ENCODE measurements at regions not wholly inside any gene's neighbourhood (a gene's known extent, or its start where the extent isn't known, plus 50 kb on each side); places are given as distances from the start of the nearest gene placed in this dataset.

- no peak for DNase-seq
These were observed 79.3 kb downstream of the PCTP start for GRCh38 chr17:55829995-55830612.

GRCh38 chr17:55830699-55831471 lies 80.0 kb downstream of the PCTP start:
- DNase-seq = no peak

GRCh38 chr17:55833306-55833705 lies 82.5 kb downstream of the PCTP start:
- DNase-seq = no peak

- DNase-seq = no peak
These were observed 91.7 kb downstream of the PCTP start for GRCh38 chr17:55842405-55843158.

- DNase-seq = no peak
These were observed 92.9 kb downstream of the PCTP start for GRCh38 chr17:55843785-55844184.

- DNase-seq = peak; percentile 50
These were observed 94.5 kb downstream of the PCTP start for GRCh38 chr17:55845385-55845784.

- no peak for DNase-seq
These were observed 95.9 kb downstream of the PCTP start for GRCh38 chr17:55846745-55847144.

GRCh38 chr17:55852734-55853133 lies 101.9 kb downstream of the PCTP start:
- no peak for DNase-seq

- DNase-seq = no peak
These were observed 108.5 kb downstream of the PCTP start for GRCh38 chr17:55859301-55859795.

GRCh38 chr17:55865072-55865762 lies 114.4 kb downstream of the PCTP start:
- no peak for DNase-seq

GRCh38 chr17:55870044-55870443 lies 119.2 kb downstream of the PCTP start:
- DNase-seq = no peak

GRCh38 chr17:55872374-55872773 lies 121.5 kb downstream of the PCTP start:
- no peak for DNase-seq

- no peak for DNase-seq
These were observed 122.3 kb downstream of the PCTP start for GRCh38 chr17:55873017-55873758.

GRCh38 chr17:55883149-55883548 lies 132.3 kb downstream of the PCTP start:
- no peak for DNase-seq

- DNase-seq = no peak
These were observed 136.7 kb downstream of the PCTP start for GRCh38 chr17:55887531-55887930.

GRCh38 chr17:55889271-55889670 lies 138.4 kb downstream of the PCTP start:
- DNase-seq = no peak

- DNase-seq = no peak
These were observed 144.4 kb downstream of the PCTP start for GRCh38 chr17:55895112-55895759.

GRCh38 chr17:55897301-55897700 lies 146.4 kb downstream of the PCTP start:
- no peak for DNase-seq

GRCh38 chr17:55898195-55898594 lies 147.3 kb downstream of the PCTP start:
- DNase-seq = no peak

- no peak for DNase-seq
These were observed 149.3 kb downstream of the PCTP start for GRCh38 chr17:55900188-55900587.

- no peak for DNase-seq
These were observed 152.3 kb downstream of the PCTP start for GRCh38 chr17:55903028-55903690.

Data from stimulated activated CD8-positive, alpha-beta memory T cell treated with anti-CD3 and anti-CD28 coated beads, Interleukin-4, amount 100 ng/mL, for 48 hours (primary cell).